ENCODE measurements at regions not wholly inside any gene's neighbourhood (a gene's known extent, or its start where the extent isn't known, plus 50 kb on each side); places are given as distances from the start of the nearest gene placed in this dataset.

DNA sequence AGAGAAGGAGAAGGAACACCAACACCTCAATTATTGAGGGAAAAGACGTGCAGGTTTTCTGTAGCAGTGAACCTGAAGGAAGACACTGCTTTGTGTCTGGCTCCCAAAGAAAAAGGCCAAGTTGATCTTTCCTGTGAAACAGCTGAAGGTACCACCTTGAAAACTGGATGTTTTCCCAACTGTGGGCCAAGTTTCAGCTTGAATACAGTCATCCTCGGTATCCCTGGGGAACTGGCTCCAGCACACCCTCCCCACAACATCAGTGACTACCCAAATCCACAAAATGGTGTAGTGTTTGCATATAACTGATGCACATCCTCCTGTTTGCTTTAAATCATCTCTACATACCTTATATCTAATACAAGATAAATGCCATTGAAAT is 297.0 kb upstream of the PITRM1 start:
- Mint-ChIP-seq H3K4me3 (peak overlapping the region; percentile 42), H3K4me1 (ENCODE audit: low read depth) (peaks cover 82% of the 10 kb centered on the region), H3K9me3 (no peaks in the 10 kb centered on the region), H3K27ac (peak overlapping the region; percentile 99), H3K36me3 (ENCODE audit: low read depth) (peaks cover 6% of the 10 kb centered on the region), H3K27me3 (no peaks in the 10 kb centered on the region)
- intact Hi-C loops (cut with micrococcal nuclease) = loop anchor here (5.0 kb wide), 3 partner anchors 113 to 663 kb away; no protein-coding TSS in a partner anchor

DNA sequence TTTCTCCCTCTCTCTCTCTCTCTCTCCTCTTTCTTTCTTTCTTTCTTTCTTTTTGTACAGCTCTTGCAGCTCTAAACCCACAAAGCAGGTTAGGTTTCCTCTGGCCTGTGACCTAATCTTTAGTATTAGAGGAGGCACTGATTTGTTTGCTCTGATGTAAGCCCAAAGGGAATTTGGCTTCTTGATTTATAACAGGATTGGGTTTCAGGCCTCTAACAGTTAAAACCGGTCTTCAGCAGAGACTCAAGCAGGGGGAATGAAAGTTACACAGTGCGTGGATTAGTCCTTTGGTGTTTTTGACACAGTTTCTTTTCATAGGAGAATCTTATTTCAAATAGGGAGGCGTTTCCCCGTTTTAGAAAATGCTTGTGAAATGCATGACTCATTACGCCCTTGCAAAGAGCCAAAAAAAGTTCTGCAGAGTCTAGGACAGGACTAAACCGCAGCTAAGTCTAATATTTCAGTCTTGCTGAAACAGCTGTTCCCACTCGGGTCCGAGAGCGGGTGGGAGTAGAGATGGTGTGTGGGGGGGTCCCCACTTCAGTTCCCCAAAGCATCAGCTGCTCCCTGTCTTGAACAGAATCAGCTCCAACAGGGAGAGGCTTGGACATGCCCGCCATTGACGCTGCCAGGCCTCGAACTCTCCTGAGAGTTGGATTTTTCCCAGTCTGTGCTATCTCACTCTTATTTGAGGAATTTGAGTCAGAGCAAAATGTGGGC is 296.5 kb upstream of the PITRM1 start:
- peaks cover 83% of the 10 kb centered on the region for H3K4me1 Mint-ChIP-seq (ENCODE audit: low read depth)
- H3K27ac Mint-ChIP-seq = peak overlapping the region; percentile 99
- intact Hi-C loops (cut with micrococcal nuclease) = loop anchor here (5.0 kb wide), 3 partner anchors 113 to 663 kb away; no protein-coding TSS in a partner anchor
- no peaks in the 10 kb centered on the region for H3K27me3 Mint-ChIP-seq
- H3K36me3 Mint-ChIP-seq (ENCODE audit: low read depth) = peaks cover 6% of the 10 kb centered on the region
- H3K9me3 Mint-ChIP-seq = no peaks in the 10 kb centered on the region
- H3K4me3 Mint-ChIP-seq = peak overlapping the region; percentile 82

DNA sequence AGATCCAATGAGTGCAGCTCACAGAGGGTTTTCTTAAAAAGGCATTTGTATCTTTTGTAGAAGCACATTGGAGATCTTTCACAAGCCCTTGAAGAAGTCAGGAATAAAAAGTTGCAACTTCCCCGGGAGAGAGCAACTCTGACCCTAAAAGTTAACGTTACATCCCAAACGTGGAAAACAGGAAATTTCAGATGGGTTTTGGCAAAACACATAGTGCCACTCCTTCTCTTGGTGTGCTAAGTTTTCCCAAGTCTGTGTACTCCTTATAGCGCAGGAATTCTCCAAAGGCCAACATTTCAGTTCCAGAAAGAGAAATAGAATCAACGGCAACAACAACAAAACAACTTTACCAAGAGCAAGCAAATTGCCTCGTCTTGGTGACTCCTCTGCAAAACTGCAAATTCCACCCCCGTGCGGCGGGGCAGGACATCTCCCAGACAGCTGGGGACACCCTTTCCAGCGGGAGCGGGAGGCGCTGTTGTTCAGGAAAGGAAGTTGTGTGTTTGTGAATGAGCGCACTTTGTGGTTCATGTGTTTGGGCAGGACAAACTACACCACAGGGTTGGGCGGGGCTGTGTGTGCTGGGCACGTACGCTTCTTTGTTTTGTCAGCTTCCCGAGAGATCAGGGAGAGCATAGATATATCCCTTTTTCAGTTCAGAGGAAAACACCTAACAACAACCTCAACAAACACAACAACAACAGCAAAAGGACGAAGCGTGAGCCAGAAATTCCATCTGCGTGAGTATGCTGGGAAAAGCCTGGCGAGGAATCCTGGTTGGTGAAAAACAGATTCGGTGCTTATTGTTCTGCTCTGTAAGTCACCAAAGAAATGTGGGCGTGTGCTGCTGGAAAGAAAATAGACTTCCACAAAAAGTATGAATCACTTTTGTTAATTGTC is 294.7 kb upstream of the PITRM1 start:
- Mint-ChIP-seq H3K9me3 (no peaks in the 10 kb centered on the region), H3K4me3 (peak overlapping the region; percentile 82), H3K27ac (peak overlapping the region; percentile 99), H3K27me3 (no peaks in the 10 kb centered on the region), H3K36me3 (ENCODE audit: low read depth) (peaks cover 6% of the 10 kb centered on the region), H3K4me1 (ENCODE audit: low read depth) (peaks cover 68% of the 10 kb centered on the region)
- intact Hi-C loops (cut with micrococcal nuclease) = loop anchor here (2.0 to 5.0 kb wide), 4 partner anchors 115 to 665 kb away; no protein-coding TSS in a partner anchor

DNA sequence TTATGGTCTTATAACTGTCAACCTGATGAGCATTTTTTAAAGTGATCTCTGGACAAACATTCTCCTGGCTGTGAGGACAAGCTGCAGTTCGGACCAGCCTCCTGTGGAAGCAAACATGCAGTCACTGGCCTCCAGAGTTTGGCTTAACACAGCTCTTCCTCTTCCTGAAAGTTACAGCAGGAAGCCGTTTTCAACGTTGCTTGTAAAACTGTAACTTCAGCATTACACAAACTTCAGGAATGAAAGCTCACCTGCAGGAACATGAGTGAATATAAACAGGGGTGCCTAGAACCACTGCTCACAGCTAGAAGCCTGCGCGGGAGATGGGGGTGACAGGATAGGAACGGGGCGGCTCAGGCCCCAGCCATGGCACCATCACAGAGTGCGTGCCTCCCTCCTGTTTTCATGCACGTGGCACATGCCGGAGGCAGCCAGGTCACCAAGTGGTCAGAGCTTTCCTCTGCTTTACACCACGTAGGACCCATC is 292.9 kb upstream of the PITRM1 start:
- no peaks in the 10 kb centered on the region for H3K27me3 Mint-ChIP-seq
- H3K27ac Mint-ChIP-seq = peak overlapping the region; percentile 78
- no peaks in the 10 kb centered on the region for H3K9me3 Mint-ChIP-seq
- H3K36me3 Mint-ChIP-seq (ENCODE audit: low read depth) = peaks cover 3% of the 10 kb centered on the region
- H3K4me1 Mint-ChIP-seq (ENCODE audit: low read depth) = peaks cover 50% of the 10 kb centered on the region
- H3K4me3 Mint-ChIP-seq = peak overlapping the region; percentile 35
- intact Hi-C loops (cut with micrococcal nuclease) = loop anchor here (5.0 kb wide), 3 partner anchors 117 to 667 kb away; no protein-coding TSS in a partner anchor

DNA sequence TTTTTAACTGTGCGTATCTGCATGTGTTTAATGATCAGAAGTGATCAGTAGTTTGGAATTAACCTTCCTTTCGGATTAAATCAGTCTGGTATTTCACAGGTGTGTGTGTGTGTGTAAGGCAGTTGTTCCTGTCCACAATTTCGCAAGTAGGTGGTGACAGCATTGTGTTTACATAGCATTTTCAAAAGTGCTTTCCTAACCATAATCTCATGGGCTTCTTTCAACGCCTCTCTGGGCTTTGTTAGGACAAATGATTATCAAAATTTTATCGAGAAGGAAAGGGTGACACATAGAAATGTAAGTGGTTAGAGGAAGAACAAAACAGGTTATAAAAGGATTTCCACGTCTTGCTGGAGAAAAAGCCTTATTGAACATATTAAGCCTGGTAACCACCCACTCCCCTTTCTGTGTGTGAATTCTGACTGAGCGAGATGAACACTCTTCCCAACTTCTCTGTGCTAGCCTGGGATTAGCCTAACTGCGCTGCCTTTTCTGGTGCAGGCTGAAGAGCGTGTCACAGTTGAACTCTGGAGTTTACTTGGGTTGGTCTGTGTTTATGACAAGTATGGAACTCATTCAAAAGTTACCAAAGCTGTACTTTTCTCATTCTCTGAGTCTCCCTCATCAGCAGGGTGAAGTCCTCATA is 292.3 kb upstream of the PITRM1 start:
- no peak overlapping the region for H3K4me3 Mint-ChIP-seq
- no peaks in the 10 kb centered on the region for H3K9me3 Mint-ChIP-seq
- no peaks in the 10 kb centered on the region for H3K27me3 Mint-ChIP-seq
- H3K27ac Mint-ChIP-seq = peak overlapping the region; percentile 78
- intact Hi-C loops (cut with micrococcal nuclease) = loop anchor here (5.0 kb wide), 3 partner anchors 117 to 667 kb away; no protein-coding TSS in a partner anchor
- H3K4me1 Mint-ChIP-seq (ENCODE audit: low read depth) = peaks cover 44% of the 10 kb centered on the region
- no peaks in the 10 kb centered on the region for H3K36me3 Mint-ChIP-seq (ENCODE audit: low read depth)

DNA sequence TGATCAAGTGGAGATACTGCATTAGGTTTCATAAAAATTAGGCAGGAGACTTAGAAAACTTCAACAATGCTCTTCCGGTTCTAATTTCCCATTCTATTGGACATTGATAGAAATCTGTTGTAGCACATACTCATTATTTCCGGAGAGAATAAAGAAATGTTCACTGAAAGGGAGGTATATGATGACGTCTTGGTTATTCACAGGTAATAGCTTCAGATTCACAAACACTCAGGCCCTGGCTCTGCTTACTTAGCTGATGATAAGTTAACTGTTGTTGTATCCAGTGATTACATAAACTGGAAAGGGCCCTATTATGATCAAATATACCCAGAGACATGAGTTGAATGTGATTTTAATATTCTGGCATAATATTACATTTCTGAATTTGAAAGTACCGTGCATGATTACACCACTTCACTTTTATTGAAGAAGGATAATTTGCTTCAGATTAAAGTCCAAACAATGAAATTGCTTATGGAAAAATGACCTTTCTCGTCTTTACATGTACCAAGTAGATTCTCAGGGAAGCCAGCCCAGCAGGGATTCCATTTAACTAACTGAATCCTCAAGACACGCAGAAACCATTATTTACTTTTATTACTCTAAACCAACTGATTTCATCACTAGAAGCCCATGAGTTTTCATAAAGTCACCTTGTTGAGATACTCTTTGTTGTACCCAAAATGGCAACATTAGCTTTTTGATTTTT is 288.0 kb upstream of the PITRM1 start:
- H3K27me3 Mint-ChIP-seq = peaks cover 1% of the 10 kb centered on the region
- no peak overlapping the region for H3K27ac Mint-ChIP-seq
- H3K4me3 Mint-ChIP-seq = no peak overlapping the region
- no peaks in the 10 kb centered on the region for H3K36me3 Mint-ChIP-seq (ENCODE audit: low read depth)
- intact Hi-C loops (cut with micrococcal nuclease) = no loop called here
- H3K4me1 Mint-ChIP-seq (ENCODE audit: low read depth) = peaks cover 19% of the 10 kb centered on the region
- peaks cover 28% of the 10 kb centered on the region for H3K9me3 Mint-ChIP-seq

DNA sequence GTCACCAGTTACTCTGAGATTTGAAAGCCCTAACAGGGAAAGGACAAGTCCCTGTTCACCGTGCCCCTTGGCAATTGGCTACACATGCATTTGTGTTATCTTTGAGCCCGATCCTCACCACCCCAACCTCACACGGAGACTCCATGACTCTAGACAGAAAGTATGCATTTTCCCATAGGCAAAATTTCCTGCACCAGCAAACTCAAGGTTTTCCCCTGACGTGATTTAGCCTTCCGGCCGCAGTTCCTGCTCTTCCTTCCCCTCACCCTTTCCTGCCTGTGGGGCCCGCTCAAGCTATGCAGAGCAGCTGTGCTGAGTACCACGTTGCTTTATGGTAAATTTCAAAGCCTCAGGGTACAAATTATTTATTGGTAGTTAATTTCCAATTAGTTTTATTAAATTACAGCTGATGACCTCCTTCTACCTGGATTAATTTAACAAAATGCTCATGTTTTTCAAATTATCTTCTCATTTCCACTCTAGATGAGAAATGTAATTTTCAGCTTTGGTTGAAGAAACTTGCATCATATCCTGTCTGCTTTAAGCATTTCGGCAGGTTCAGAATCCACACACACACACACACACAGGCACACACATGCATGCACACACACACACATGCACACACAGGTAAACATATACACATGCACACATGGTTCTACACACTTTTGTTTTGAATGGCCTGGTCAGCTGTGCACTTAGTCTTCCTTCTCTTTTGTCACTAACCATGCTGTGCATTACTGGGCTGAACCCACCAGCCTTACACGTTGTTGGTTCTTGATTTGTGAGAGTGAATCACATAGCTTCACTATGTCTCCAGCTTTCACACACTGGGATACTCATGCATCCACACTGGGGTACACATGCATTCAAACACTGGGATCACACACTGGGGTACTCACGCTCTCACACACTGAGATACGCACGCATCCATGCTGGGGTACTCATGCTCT is 283.1 kb upstream of the PITRM1 start:
- H3K36me3 Mint-ChIP-seq (ENCODE audit: low read depth) = no peaks in the 10 kb centered on the region
- intact Hi-C loops (cut with micrococcal nuclease) = no loop called here

DNA sequence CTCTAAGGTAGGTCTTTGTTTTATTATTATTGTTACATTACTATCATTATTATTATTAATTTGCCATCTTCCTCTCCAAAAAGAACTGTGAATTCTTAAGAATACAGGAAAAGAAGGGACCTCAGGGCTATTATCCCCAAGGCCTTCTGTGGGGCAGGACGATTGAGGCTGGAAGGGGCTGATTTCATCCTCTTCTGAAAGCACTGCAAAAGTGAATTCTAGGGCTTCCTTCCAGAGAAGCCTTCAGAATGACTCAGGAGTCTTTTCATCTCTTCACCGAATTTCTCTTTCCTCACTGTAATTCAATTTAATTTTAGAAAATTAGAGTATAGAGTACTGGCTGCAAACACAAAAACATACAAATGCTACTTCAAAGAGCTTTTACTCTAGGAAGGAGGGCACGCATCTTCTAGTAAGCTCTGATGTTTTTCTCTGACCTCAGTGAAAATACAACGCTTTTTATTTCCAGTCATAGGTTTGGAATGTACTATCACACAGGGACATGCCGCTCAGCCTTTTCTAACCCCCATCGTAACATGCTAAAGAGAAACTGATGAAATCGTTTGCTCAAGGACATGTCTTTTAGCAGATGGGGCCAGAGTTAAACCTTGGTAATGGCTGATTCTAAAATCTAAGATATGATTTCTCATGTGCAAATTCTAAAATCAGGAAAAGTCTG is 280.2 kb upstream of the PITRM1 start:
- H3K4me1 Mint-ChIP-seq (ENCODE audit: low read depth) = peaks cover 15% of the 10 kb centered on the region
- H3K9me3 Mint-ChIP-seq = peaks cover 15% of the 10 kb centered on the region
- H3K27me3 Mint-ChIP-seq = peaks cover 4% of the 10 kb centered on the region
- no peak overlapping the region for H3K27ac Mint-ChIP-seq
- no peaks in the 10 kb centered on the region for H3K36me3 Mint-ChIP-seq (ENCODE audit: low read depth)
- intact Hi-C loops (cut with micrococcal nuclease) = no loop called here
- H3K4me3 Mint-ChIP-seq = no peak overlapping the region

More for the DNA sequence above, 283.1 kb upstream of the PITRM1 start:
- Mint-ChIP-seq H3K9me3 (peaks cover 28% of the 10 kb centered on the region), H3K4me1 (ENCODE audit: low read depth) (peaks cover 15% of the 10 kb centered on the region), H3K27me3 (peaks cover 4% of the 10 kb centered on the region), H3K4me3 (no peak overlapping the region), H3K27ac (no peak overlapping the region)

DNA sequence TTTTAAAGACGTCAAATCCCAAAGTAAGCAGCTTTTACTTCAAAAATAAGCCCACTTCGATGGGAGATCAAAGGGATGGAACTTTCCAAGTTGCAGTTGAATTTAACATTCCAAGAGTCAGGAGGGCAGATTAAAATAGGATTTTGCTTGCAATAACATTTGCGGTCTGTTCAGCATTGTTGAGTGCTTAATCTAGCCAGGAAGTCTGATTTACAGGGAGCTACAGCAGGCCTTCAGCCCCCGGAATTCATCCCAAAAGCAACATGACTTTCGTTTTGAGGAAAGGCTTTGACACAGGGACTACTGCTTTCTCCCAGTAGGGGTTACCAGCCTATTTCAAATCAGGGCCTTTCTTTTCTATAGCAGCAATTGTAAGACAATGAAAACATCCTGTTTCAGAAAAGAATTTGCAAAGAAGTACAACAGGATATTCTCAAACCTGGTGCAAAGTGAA is 279.6 kb upstream of the PITRM1 start:
- Mint-ChIP-seq H3K4me3 (no peak overlapping the region), H3K9me3 (peaks cover 9% of the 10 kb centered on the region), H3K36me3 (ENCODE audit: low read depth) (no peaks in the 10 kb centered on the region), H3K27ac (no peak overlapping the region), H3K27me3 (peaks cover 3% of the 10 kb centered on the region), H3K4me1 (ENCODE audit: low read depth) (peaks cover 15% of the 10 kb centered on the region)
- intact Hi-C loops (cut with micrococcal nuclease) = no loop called here

DNA sequence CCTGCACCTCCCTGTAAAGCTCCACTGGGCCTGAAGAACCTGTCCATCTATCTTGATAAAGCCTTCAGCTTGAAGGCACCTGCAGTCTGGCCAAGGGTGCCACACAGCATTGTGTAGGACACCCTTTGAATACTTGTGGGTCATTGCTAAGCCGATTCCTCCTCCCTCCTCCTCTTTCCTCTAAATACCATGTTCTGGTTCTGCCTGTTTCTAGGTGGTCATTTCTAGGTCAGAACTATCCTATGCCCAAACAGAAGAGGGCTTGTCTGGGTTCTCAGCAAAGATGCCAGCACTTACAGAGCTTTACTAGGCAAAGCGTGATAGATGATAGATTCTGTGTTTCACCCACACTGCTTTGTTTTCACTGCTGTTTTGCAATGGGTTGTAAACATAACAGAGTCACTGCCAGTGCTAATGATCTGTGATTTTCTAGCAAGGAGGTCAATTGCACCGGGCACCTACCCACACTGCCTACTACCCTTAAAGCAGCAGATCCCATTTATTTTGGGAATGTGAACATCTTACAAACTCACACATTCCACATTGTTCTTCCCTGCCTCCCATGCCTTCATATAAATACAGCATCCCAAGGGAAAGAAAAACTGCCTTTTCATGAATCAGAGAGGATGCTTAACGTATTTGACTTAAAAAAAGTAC is 279.1 kb upstream of the PITRM1 start:
- Mint-ChIP-seq H3K27ac (no peak overlapping the region), H3K4me3 (no peak overlapping the region), H3K4me1 (ENCODE audit: low read depth) (peaks cover 15% of the 10 kb centered on the region), H3K27me3 (peaks cover 3% of the 10 kb centered on the region), H3K36me3 (ENCODE audit: low read depth) (no peaks in the 10 kb centered on the region), H3K9me3 (peaks cover 3% of the 10 kb centered on the region)
- intact Hi-C loops (cut with micrococcal nuclease) = no loop called here

DNA sequence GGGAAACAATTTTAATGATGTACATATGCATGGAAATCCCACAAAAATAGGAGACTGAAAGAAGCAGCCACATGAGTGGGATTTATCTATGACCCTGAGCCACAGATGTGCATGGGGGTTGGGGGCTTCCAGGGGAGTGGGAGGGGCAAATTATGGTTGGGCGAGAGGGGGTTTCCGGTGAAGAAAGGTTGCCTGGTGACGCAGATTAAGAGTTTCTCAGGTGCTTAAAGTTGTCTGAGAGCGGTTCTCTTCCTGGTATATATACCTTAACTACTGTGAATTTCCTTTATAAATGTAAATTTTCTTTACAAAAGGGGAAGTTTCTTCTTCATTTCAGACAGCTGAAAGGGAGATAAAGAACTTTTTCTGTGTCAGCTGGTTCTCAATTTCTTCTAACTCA is 273.6 kb upstream of the PITRM1 start:
- no peaks in the 10 kb centered on the region for H3K36me3 Mint-ChIP-seq (ENCODE audit: low read depth)
- no peak overlapping the region for H3K4me3 Mint-ChIP-seq
- peaks cover 7% of the 10 kb centered on the region for H3K27me3 Mint-ChIP-seq
- no peak overlapping the region for H3K27ac Mint-ChIP-seq
- intact Hi-C loops (cut with micrococcal nuclease) = no loop called here
- H3K4me1 Mint-ChIP-seq (ENCODE audit: low read depth) = peaks cover 7% of the 10 kb centered on the region
- peaks cover 8% of the 10 kb centered on the region for H3K9me3 Mint-ChIP-seq
